ENCODE measurements at regions not wholly inside any gene's neighbourhood (a gene's known extent, or its start where the extent isn't known, plus 50 kb on each side); places are given as distances from the start of the nearest gene placed in this dataset.

- H3K27me3 ChIP-seq (ENCODE audit: insufficient read depth, low read length), result no peaks in the 10 kb centered on the region
- H3K4me1 ChIP-seq (ENCODE audit: insufficient read depth, low read length), result no peaks in the 10 kb centered on the region
- no peak overlapping the region for H3K27ac ChIP-seq (ENCODE audit: low read depth, low read length)
- no peaks in the 10 kb centered on the region for H3K36me3 ChIP-seq (ENCODE audit: insufficient read depth, low read length)
- no peaks in the 10 kb centered on the region for H3K9me3 ChIP-seq (ENCODE audit: low read depth, low read length)
- no peaks in the 10 kb centered on the region for H4K20me1 ChIP-seq (ENCODE audit: insufficient read depth, low read length)
- no peak for TF ChIP-seq CTCF (IDR thresholded peaks at IDR 0.05; ENCODE audit: extremely low read depth, low read depth, low read length)
- no peak overlapping the region for H3K4me3 ChIP-seq (ENCODE audit: insufficient read depth, low read length)
- H2AFZ ChIP-seq (ENCODE audit: low read length), result no peak overlapping the region
- H3K79me2 ChIP-seq (ENCODE audit: insufficient read depth, low read length), result no peaks in the 10 kb centered on the region
- no peak overlapping the region for H3K4me2 ChIP-seq (ENCODE audit: insufficient read depth, low read length)
- DNase-seq (ENCODE audit: insufficient read length, low spot score, missing footprints), result no peak
Observed at GRCh38 chr5:165228184-165228583, 1722.8 kb downstream of the MAT2B start.

GRCh38 chr5:165231821-165232508, 1726.5 kb downstream of the MAT2B start:
- Histone ChIP-seq H2AFZ (ENCODE audit: low read length) (no peak overlapping the region), H3K36me3 (ENCODE audit: insufficient read depth, low read length) (no peaks in the 10 kb centered on the region), H3K79me2 (ENCODE audit: insufficient read depth, low read length) (no peaks in the 10 kb centered on the region), H3K27ac (ENCODE audit: low read depth, low read length) (no peak overlapping the region), H4K20me1 (ENCODE audit: insufficient read depth, low read length) (no peaks in the 10 kb centered on the region), H3K27me3 (ENCODE audit: insufficient read depth, low read length) (no peaks in the 10 kb centered on the region), H3K9me3 (ENCODE audit: low read depth, low read length) (peaks cover 2% of the 10 kb centered on the region), H3K4me2 (ENCODE audit: insufficient read depth, low read length) (no peak overlapping the region), H3K4me1 (ENCODE audit: insufficient read depth, low read length) (no peaks in the 10 kb centered on the region), H3K4me3 (ENCODE audit: insufficient read depth, low read length) (no peak overlapping the region)
- no peak for DNase-seq (ENCODE audit: insufficient read length, low spot score, missing footprints)
- TF ChIP-seq CTCF (IDR thresholded peaks at IDR 0.05; ENCODE audit: extremely low read depth, low read depth, low read length), result no peak

GRCh38 chr5:165232509-165233028, 1727.2 kb downstream of the MAT2B start:
- no peak overlapping the region for H3K27ac ChIP-seq (ENCODE audit: low read depth, low read length)
- no peak for DNase-seq (ENCODE audit: insufficient read length, low spot score, missing footprints)
- H4K20me1 ChIP-seq (ENCODE audit: insufficient read depth, low read length), result no peaks in the 10 kb centered on the region
- no peaks in the 10 kb centered on the region for H3K36me3 ChIP-seq (ENCODE audit: insufficient read depth, low read length)
- H3K4me3 ChIP-seq (ENCODE audit: insufficient read depth, low read length), result no peak overlapping the region
- peaks cover 2% of the 10 kb centered on the region for H3K9me3 ChIP-seq (ENCODE audit: low read depth, low read length)
- TF ChIP-seq CTCF (IDR thresholded peaks at IDR 0.05; ENCODE audit: extremely low read depth, low read depth, low read length), result no peak
- H3K79me2 ChIP-seq (ENCODE audit: insufficient read depth, low read length), result no peaks in the 10 kb centered on the region
- H3K4me1 ChIP-seq (ENCODE audit: insufficient read depth, low read length), result no peaks in the 10 kb centered on the region
- H2AFZ ChIP-seq (ENCODE audit: low read length), result no peak overlapping the region
- H3K4me2 ChIP-seq (ENCODE audit: insufficient read depth, low read length), result no peak overlapping the region
- no peaks in the 10 kb centered on the region for H3K27me3 ChIP-seq (ENCODE audit: insufficient read depth, low read length)

GRCh38 chr5:165241811-165242210, 1736.4 kb downstream of the MAT2B start:
- Histone ChIP-seq H3K36me3 (ENCODE audit: insufficient read depth, low read length) (no peaks in the 10 kb centered on the region), H3K4me1 (ENCODE audit: insufficient read depth, low read length) (no peaks in the 10 kb centered on the region), H3K4me2 (ENCODE audit: insufficient read depth, low read length) (no peak overlapping the region), H3K27me3 (ENCODE audit: insufficient read depth, low read length) (no peaks in the 10 kb centered on the region), H2AFZ (ENCODE audit: low read length) (no peak overlapping the region), H3K79me2 (ENCODE audit: insufficient read depth, low read length) (no peaks in the 10 kb centered on the region), H4K20me1 (ENCODE audit: insufficient read depth, low read length) (no peaks in the 10 kb centered on the region), H3K9me3 (ENCODE audit: low read depth, low read length) (peaks cover 1% of the 10 kb centered on the region), H3K4me3 (ENCODE audit: insufficient read depth, low read length) (no peak overlapping the region), H3K27ac (ENCODE audit: low read depth, low read length) (no peak overlapping the region)
- DNase-seq (ENCODE audit: insufficient read length, low spot score, missing footprints), result no peak
- no peak for TF ChIP-seq CTCF (IDR thresholded peaks at IDR 0.05; ENCODE audit: extremely low read depth, low read depth, low read length)
